Keratinocyte (primary cell): ENCODE measurements at regions not wholly inside any gene's neighbourhood (a gene's known extent, or its start where the extent isn't known, plus 50 kb on each side); places are given as distances from the start of the nearest gene placed in this dataset.

Source experiments
- DNase-seq: peaks from one replicate; pipeline ENCODE4 v3.0.0-alpha.2; 2011; ENCODE audit warnings: low read depth, missing footprints, low spot score
- FAIRE-seq: peaks from 2 replicates; lab custom pipeline; 2011; peaks lifted over from hg19 to GRCh38; lab: Jason Lieb, UNC
- H2AFZ ChIP-seq: 2 replicates; pipeline ENCODE4 v1.6.0; 2012; ENCODE audit warnings: low read length, control low read depth, inconsistent platforms; ENCODE audit not compliant: control insufficient read depth
- H3K27ac ChIP-seq: 2 replicates; pipeline ENCODE4 v1.5.1; 2011; ENCODE audit warnings: low read length; ENCODE audit not compliant: control insufficient read depth, insufficient read depth
- H3K27me3 ChIP-seq: 3 replicates; pipeline ENCODE4 v1.6.0; 2011; ENCODE audit warnings: low read length; ENCODE audit not compliant: control insufficient read depth, insufficient read depth; ENCODE audit errors: extremely low read depth
- H3K36me3 ChIP-seq, 2 experiments: 2 replicates in 1 of 2; 3 replicates in 1 of 2; pipeline ENCODE4 v1.5.1; 2011; ENCODE audit warnings: low read length in 2 of 2, mild to moderate bottlenecking in 1 of 2; ENCODE audit not compliant: control insufficient read depth in 2 of 2, insufficient read depth in 2 of 2; ENCODE audit errors: extremely low read depth in 1 of 2
- H3K4me1 ChIP-seq: 3 replicates; pipeline ENCODE4 v1.5.1; 2011; ENCODE audit warnings: low read length; ENCODE audit not compliant: control insufficient read depth, insufficient read depth; ENCODE audit errors: extremely low read depth
- H3K4me2 ChIP-seq: 3 replicates; pipeline ENCODE4 v1.6.0; 2011; ENCODE audit warnings: low read depth, low read length; ENCODE audit not compliant: control insufficient read depth, insufficient read depth; ENCODE audit errors: extremely low read depth
- H3K4me3 ChIP-seq, 3 experiments: fragments of 200-600 bp in 1 of 3; sonication (generic) in 1 of 3; 2 replicates in 2 of 3; 3 replicates in 1 of 3; pipeline ENCODE4 v1.5.1; 2011 to 2016; ENCODE audit warnings: low read length in 3 of 3, mild to moderate bottlenecking in 3 of 3, control low read depth in 2 of 3, inconsistent platforms in 1 of 3, low read depth in 1 of 3, mixed read lengths in 1 of 3, mixed run types in 1 of 3, moderate library complexity in 1 of 3; ENCODE audit not compliant: control insufficient read depth in 2 of 3, insufficient read depth in 2 of 3; ENCODE audit errors: extremely low read depth in 1 of 3
- H3K79me2 ChIP-seq: 2 replicates; pipeline ENCODE4 v1.6.0; 2012; ENCODE audit warnings: low read length; ENCODE audit not compliant: control insufficient read depth, insufficient read depth
- H3K9ac ChIP-seq: 3 replicates; pipeline ENCODE4 v1.6.0; 2011; ENCODE audit warnings: low read length; ENCODE audit not compliant: control insufficient read depth, insufficient read depth; ENCODE audit errors: extremely low read depth
- H3K9me1 ChIP-seq: 3 replicates; pipeline ENCODE4 v1.6.0; 2011; ENCODE audit warnings: low read length; ENCODE audit not compliant: control insufficient read depth, insufficient read depth; ENCODE audit errors: extremely low read depth
- H3K9me3 ChIP-seq: 2 replicates; pipeline ENCODE4 v1.5.1; 2012; ENCODE audit warnings: low read depth, low read length; ENCODE audit not compliant: control insufficient read depth
- H4K20me1 ChIP-seq: 3 replicates; pipeline ENCODE4 v1.6.0; 2011; ENCODE audit warnings: low read length; ENCODE audit not compliant: control insufficient read depth, insufficient read depth; ENCODE audit errors: extremely low read depth
- EZH2 ChIP-seq: IDR thresholded peaks from one replicate; pipeline ENCODE4 v1.6.1; 2012; ENCODE audit warnings: inconsistent platforms, mild to moderate bottlenecking, low read length, moderate library complexity
- dilution Hi-C: fragments of 300-500 bp; cut with MboI; formaldehyde crosslinking; loops from one replicate; pipeline ENCODE4 v1.7.0; 2020; ENCODE audit warnings: low sequenced_read_pairs; ENCODE audit not compliant: extremely low pct_ligation_motif_present
- TF ChIP-seq, protein P1 (sequence below), 3 experiments: IDR thresholded peaks in 1 of 3; conservative IDR thresholded peaks in 1 of 3; optimal IDR thresholded peaks in 1 of 3; 2 replicates in 2 of 3; 3 replicates in 1 of 3; pipeline versions ENCODE3 to v1.5.1; 2011; ENCODE audit warnings: low read length in 3 of 3, mild to moderate bottlenecking in 3 of 3, moderate library complexity in 2 of 3, control low read depth in 1 of 3, inconsistent platforms in 1 of 3; ENCODE audit not compliant: insufficient read depth in 2 of 3; ENCODE audit errors: extremely low read depth in 1 of 3

DNA sequence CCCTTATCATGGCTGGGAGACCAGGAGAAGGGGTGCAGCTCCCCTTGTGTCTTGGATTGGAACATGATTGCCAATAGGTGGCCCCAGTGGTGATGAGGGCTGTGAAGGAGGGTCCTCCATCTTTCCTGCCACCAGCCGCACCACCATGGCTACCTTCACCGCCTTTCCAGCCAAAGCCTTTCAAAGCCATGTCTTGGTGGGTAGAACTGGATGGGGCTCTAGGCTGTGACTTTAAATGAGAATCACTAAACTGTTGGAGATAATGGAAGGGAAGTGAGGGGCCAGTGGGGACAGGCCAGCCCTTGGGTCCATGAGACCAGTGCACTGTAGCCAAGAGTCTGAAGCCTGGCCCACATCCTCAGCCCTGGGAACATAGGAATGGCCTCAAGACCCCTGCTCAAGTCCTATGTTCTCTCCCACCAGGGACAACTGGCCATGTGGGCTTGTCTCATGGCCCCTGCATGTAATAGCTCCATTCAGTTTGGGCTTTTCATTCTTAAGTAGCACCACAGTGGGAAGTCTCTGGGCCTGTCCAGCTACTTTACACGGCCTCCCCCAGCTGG lies 345.7 kb downstream of the DYSF start:
- Histone ChIP-seq H3K9ac (no peak overlapping the region), H2AFZ (no peak overlapping the region), H3K4me2 (no peak overlapping the region), H3K27me3 (peaks cover 5% of the 10 kb centered on the region), H3K9me3 (no peaks in the 10 kb centered on the region), H3K4me1 (peaks cover 9% of the 10 kb centered on the region), H3K9me1 (no peaks in the 10 kb centered on the region), H3K36me3 (no peaks in the 10 kb centered on the region), H3K79me2 (no peaks in the 10 kb centered on the region), H3K4me3 (no peak overlapping the region), H4K20me1 (no peaks in the 10 kb centered on the region), H3K27ac (no peak overlapping the region)
- dilution Hi-C loops = no loop called here
- TF ChIP-seq, protein P1, sequence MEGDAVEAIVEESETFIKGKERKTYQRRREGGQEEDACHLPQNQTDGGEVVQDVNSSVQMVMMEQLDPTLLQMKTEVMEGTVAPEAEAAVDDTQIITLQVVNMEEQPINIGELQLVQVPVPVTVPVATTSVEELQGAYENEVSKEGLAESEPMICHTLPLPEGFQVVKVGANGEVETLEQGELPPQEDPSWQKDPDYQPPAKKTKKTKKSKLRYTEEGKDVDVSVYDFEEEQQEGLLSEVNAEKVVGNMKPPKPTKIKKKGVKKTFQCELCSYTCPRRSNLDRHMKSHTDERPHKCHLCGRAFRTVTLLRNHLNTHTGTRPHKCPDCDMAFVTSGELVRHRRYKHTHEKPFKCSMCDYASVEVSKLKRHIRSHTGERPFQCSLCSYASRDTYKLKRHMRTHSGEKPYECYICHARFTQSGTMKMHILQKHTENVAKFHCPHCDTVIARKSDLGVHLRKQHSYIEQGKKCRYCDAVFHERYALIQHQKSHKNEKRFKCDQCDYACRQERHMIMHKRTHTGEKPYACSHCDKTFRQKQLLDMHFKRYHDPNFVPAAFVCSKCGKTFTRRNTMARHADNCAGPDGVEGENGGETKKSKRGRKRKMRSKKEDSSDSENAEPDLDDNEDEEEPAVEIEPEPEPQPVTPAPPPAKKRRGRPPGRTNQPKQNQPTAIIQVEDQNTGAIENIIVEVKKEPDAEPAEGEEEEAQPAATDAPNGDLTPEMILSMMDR (optimal IDR thresholded peaks at IDR 0.05 in 1 of 3, IDR thresholded peaks at IDR 0.05 in 1 of 3, conservative IDR thresholded peaks at IDR 0.05 in 1 of 3; ENCODE audit: extremely low read depth in 1 of 3, insufficient read depth in 2 of 3, low read length in 3 of 3) = no peak
- TF ChIP-seq EZH2 = no peak
- DNase-seq (no peak), FAIRE-seq (no peak)

DNA sequence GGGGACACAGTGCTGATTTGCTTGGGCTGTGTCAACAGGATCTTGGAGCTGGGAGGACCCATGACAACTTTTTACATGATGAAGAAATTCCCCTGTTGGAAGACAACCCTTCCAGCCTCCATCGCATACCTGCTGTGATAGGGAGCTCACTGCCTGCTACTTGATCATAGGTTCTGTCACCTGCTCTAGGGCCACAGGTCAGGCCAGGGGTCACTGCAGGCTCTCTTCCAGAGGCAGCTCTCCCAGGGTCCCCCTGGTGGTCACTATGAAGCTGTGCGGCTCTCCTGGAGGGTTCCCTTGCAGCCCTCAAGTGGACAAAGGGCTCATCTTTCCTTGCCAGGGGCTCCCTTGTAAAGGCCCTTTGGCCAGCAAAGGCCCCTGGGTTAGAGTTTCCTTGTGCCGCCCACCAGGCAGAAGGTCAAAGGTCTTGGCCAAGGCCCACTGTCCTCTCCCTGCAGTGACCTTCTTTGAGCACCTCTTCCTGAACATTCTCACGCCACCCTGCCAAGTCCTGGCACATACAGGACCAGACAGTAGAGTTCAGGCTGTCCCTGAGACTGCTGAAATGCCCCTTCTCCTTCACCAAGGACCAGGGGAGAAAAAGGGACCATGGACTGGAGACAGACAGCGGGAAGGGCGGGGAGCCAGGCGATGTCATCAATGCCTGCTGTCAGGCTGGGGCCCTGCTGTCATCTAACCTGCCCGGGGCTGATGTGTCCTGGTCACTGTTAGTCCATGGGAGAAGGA lies 345.1 kb downstream of the DYSF start:
- H3K4me1 ChIP-seq = peaks cover 9% of the 10 kb centered on the region
- H3K9me3 ChIP-seq = no peaks in the 10 kb centered on the region
- H3K4me2 ChIP-seq = no peak overlapping the region
- no peak overlapping the region for H3K4me3 ChIP-seq
- TF ChIP-seq, protein P1 (optimal IDR thresholded peaks at IDR 0.05 in 1 of 3, IDR thresholded peaks at IDR 0.05 in 1 of 3, conservative IDR thresholded peaks at IDR 0.05 in 1 of 3; ENCODE audit: extremely low read depth in 1 of 3, insufficient read depth in 2 of 3, low read length in 3 of 3) = peak; percentile 69 to 90 (median 85)
- TF ChIP-seq EZH2 = no peak
- dilution Hi-C loops = no loop called here
- H3K36me3 ChIP-seq = no peaks in the 10 kb centered on the region
- no peaks in the 10 kb centered on the region for H3K79me2 ChIP-seq
- no peak overlapping the region for H3K9ac ChIP-seq
- peaks cover 5% of the 10 kb centered on the region for H3K27me3 ChIP-seq
- H2AFZ ChIP-seq = no peak overlapping the region
- H3K9me1 ChIP-seq = no peaks in the 10 kb centered on the region
- FAIRE-seq = no peak
- H3K27ac ChIP-seq = no peak overlapping the region
- no peaks in the 10 kb centered on the region for H4K20me1 ChIP-seq
- DNase-seq = peak; percentile 5
